ENCODE measurements at regions not wholly inside any gene's neighbourhood (a gene's known extent, or its start where the extent isn't known, plus 50 kb on each side); places are given as distances from the start of the nearest gene placed in this dataset.
"Not testable (repeated sequence)": the region's sequence is repeated elsewhere in the genome, so short reads cannot be mapped to it uniquely, and the experiment has no call there.

DNA sequence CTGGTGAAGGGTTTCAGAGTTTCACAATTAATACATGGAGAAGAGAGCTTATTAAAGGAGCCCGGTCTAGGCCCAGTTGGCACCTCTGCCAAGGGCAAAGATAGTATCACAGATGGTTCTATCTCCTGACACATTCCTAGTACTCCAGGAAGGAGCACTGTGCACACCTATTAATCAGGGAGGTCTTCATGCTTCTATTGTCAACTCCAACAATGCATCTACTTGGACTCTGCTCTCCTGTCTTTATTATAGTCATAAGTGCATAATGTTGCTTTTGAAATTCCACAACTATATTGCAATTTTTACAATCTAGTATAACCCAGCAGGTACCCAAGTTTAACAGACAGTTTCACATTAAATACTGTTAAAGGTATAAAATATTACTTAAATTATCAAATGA is 174.5 kb upstream of the TSC22D1 start:
- no peak for DNase-seq (ENCODE audit: low spot score)

DNA sequence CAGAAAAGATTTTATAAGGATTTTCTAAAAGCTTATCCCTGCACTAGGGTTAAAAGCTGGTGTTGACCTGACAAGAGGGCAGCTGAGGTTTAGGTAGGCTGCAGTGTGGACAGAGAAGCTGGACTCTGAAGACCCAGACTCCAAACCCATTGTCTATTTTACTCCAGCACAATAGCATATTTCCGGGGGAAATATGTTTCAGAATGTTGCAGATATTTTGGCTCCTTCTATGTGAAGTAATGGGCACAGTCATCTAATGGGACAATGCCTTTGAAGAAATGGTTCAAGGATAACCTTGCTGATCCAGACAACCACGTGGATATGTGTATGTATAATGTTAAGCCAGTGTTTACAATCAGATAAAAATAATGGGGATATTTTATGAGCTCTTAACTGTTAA is 173.8 kb upstream of the TSC22D1 start:
- no peak for DNase-seq (ENCODE audit: low spot score)

DNA sequence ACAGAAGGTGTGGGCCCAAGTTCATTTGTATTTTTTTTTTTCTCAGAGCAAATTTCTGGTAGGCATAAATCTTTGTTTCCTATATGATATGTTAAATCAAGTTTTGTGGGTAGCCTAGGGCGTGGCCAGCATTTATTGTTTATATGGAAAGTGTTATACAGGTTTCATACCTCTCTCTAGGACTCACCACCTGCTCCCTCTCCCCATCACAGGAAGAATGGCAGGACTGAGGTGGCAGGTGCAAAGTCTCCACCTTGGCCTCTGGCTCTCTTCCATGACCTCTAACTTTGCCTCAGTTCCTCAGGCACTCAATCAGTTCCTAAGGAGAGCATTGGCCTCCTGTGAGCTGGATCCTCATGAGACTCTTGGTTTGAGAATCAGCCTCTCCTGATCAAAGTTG is 172.3 kb upstream of the TSC22D1 start:
- no peak for DNase-seq (ENCODE audit: low spot score)

DNA sequence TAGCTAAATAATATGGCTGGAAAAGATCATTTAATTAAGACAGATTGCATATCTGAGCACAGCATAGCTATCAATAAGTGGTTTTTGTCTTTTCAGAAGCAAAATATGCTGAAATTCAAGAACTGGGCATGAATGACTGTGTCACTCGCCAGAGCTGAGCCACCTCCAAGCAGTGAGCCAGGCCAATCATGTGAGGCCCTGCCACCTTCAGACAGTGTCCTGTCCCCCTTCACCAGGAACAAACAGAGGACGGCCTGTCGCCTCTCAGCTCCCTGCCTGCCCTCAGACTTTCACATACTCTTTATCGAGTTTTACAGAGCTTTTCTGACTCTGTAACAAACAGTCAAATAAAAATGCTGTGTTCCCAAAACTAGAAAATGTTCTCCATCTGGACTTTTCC is 171.0 kb upstream of the TSC22D1 start:
- DNase-seq (ENCODE audit: low spot score) = no peak

DNA sequence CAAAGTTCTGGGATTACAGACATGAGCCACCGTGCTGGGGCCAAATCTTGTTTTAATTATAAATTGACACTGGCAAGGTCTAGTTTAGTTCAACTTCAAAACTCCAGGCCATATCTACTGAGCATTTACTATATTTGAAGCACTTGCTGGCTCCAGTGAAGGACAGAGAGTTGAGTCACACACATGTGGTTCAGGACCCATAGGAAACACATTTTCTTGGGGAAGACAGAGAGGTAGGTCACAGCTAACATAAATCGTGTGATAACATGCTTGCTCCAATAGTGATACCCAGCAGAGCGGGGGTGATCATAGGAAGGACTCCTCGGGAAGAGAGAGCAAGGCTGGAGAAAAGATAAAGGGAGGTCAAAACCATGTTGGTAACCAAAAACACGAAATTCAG is 170.6 kb upstream of the TSC22D1 start:
- DNase-seq (ENCODE audit: low spot score) = no peak

DNA sequence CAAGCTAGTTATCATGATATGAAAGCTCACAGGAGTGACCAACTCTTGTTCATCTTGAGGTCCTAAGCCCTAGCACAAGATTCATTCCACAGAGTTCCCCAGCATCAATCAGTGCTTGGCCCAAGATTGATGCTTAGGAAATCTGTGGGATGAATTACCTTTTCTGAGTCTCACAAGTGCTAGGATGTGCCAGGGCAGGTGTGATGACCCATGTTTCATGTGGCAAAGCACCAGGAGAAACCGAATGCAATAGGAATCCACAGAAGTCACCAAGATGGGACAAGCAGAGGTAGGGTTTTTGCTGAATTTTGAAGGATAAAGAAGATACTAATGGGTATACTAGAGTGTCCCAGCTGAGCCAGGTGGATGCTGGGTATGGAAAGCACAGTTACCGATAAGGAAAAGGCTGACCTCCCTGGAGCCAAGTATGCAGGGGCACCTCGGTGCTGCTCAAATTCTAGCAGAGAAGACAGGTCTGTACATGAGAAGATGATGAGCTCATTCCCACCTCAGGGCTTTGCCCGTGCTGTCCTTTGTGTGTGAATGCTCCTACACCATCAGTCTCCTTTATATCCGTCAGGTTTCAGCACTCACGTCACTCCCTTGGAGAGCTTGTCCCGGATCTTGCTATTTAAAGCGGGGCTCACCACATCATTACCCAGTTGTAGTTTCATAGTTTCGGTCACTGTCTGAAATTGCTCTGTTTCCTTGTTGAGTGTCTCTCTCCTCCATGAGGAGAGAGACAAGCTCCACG is 168.9 kb upstream of the TSC22D1 start:
- DNase-seq (ENCODE audit: low spot score) = no peak

DNA sequence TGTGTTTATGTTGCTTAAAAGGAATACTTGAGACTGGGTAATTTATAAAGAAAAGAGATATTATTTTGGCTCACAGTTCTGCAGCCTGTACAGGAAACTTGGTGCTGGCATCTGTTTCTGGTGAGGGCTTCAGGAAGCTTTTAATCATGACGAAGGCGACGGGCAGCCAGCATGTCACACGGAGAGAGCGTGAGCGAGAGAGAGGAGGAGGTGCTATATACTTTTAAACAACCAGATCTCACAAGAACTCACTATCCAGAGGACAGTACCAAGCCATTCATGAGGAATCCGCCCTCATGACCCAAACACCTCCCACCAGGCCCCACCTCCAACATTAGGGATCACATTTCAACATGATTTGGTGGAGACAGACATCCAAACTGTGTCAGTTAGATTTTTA is 163.4 kb upstream of the TSC22D1 start:
- DNase-seq (ENCODE audit: low spot score) = no peak

DNA sequence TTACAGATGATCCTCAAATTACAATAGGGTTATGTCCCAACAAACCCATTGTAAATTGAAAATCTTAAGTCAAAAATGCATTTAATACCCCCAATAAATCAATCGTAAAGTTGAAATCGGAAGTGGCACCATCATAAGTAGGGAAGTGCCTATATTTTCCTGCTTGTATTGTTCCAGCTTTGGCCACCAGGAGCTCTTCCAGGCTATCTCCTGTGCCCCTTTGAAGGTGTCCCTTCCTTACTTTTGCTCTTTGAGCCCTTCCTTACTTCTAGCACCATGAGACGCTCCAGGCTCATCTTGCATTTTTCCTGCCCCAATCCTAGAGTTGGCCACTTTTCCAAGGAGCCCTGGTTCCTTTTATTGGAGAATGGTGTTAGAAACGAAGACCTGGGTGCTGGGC is 163.0 kb upstream of the TSC22D1 start:
- DNase-seq (ENCODE audit: low spot score) = no peak

DNA sequence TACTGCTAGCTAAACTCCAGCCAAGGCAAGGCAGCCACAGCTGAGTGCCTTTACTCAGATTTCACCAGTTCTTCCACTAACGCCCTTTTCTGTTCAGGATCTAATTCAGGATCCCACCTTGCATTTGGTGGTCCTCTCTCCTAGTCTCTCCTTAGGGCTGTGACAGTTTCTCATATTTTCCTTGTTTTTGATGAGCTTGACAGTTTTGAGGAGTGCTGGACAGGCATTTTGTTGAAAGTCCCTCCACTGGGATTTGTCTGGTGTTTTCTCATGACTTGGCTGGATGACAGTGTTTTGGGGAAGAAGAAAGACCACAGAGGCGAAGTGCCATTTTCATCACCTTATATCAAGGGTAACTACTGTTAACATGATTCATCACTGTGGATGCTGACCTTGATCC is 162.3 kb upstream of the TSC22D1 start:
- no peak for DNase-seq (ENCODE audit: low spot score)

DNA sequence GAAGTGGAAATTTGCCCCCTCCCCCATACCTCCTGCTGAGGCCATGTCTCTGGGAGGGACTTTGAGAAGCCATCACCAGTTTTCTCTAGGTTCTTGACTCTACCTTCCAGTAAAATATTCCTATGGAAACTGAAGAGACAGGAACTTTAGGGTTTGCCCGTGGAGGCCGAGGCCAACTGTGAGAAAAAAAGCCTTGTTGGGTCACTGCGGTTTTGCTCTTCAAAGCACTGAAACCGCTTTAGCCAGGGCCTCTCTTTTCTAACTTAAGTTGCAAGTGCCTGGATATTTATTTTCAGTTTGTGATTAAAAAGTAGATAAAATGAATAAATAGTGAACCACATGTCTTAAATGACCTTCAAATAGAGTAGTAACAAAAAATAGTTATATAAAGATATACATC is 159.7 kb upstream of the TSC22D1 start:
- no peak for DNase-seq (ENCODE audit: low spot score)

DNA sequence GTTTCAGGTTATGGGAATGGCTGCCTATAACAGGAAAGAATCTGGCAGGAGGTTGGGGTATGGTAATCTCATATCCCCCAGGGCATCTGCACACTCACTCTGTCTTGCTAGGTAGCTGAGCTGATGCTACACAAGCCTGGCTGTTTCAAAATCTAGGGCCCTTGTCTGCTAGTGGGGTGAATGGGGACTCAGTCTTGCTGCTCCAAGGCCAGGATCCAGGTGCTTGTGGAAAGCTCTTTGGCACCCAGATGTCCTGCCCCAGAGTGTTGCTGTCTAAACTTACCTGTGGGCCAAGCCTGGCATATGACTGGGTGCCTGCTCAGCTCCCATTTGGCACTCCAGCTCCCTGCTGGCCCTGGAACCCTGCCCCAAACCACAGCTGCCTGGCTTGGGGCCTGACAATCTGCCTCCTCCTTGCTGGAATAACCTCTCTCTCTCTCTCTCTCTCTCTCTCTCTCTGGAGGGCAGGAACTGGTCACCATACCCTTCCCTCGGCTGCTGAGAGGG is 158.1 kb upstream of the TSC22D1 start:
- DNase-seq (ENCODE audit: low spot score) = no peak

DNA sequence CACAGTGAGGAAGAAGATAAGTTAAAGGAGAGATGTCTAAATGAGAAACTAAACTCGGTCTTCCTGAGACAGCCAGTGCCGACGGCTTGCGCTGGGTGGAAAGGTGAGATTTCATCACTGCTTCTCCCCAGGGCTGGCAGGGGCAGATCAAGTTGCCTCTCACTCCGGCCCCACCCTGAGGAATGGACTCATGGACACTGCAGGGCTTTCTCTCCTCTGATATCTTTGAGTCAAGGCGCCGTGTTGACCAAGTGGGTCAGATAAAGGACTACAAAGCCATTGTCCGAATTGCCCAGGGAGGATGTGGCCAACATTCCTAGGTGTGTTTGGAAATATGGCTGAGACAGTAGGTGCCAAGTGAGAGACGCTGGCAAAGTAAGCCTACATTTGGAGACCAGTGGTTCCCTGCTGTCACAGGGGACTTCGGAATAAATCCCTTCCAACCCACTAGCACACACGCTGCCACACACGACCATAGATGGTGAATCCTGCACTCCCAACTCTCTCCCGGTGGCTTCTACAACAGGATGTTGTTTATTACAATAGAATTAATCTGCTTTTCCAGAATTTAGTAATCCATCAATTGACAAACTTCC is 156.5 kb upstream of the TSC22D1 start:
- no peak for DNase-seq (ENCODE audit: low spot score)

DNA sequence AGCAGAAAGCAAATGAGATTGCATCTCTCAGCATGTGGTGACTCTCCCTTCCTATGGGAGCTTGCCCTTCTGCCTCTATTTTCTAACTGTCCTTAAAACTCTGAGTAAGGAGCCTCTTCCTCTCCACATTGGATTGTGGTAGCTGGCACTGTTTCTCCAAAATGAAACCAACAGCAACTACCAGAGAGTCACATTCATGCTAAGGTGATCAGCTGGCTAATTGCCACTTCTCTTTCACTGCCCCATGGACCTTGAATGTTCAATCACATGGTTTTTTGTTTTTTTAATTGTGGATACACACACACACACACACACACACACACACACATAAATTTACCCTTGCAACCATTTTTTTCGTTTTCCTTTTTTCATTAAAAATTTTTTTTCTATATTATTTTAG is 154.7 kb upstream of the TSC22D1 start:
- no peak for DNase-seq (ENCODE audit: low spot score)

DNA sequence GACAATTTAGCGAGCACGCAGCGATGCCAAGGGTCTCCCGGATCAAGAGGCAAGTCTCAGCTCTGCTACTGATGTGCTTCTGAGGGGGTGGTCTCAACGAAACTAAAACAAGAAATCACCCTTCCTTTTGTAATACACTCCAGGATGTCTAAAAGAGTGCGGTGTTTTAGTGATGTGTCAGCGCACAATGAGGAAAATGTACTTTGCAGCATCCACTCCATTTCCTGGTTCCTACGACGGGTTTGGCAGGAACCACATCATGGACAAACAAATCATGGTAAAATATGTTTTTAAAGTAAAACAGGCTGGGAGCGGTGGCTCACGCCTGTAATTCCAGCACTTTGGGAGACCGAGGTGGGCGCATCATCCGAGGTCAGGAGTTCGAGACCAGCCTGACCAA is 154.0 kb upstream of the TSC22D1 start:
- no peak for DNase-seq (ENCODE audit: low spot score)

DNA sequence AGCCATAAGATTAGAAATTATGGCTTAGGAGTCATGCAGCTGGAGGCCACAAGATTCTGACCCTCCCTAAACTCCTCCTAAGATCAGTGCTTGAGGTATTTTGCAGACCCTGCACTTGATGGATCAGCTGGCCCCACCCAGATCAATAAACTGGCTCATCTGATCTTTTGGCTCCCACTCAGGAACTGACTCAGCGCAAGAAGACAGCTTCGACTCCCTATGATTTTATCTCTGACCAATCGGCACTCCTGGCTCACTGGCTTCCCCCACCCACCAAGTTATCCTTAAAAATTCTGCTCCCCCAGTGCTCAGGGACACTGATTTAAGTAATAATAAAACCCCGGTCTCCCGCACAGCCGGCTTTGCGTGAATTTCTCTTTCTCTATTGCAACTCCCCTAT is 151.5 kb upstream of the TSC22D1 start:
- DNase-seq (ENCODE audit: low spot score) = not testable (repeated sequence)

DNA sequence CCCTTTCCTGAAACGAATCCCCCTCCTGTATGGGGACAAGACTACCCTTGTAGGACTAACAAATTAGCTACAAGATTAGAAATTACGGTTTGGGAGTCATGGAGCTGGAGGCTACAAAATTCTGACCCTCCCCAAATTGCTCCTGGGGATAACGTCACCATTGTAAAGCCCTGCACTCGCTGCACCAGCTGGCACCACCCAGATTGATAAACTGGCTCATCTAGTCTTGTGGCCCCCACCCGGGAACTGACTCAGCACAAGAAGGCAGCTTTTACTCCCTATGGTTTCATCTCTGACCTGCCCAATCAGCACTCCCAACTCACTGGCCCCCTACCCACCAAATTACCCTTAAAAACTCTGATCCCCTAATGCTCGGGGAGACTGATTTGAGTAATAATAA is 150.6 kb upstream of the TSC22D1 start:
- no peak for DNase-seq (ENCODE audit: low spot score)

DNA sequence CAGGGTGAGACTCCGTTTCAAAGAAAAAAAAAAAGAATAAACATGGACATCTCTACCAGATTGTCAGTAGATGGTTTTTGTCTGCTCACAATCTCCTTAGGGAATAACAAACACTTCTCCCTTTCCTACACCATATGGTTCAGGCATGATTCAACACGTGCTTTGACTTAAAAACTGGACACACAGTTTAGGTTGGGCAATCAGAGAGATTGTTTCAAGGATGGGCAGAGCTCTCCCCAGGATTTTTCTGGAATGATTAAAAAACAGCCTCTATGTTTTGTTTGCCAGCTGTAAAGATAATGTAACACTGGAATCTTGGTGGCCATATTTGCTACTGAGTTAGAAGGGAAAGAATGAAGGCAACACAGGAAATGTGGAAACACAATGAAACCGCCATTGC is 150.1 kb upstream of the TSC22D1 start:
- no peak for DNase-seq (ENCODE audit: low spot score)

DNA sequence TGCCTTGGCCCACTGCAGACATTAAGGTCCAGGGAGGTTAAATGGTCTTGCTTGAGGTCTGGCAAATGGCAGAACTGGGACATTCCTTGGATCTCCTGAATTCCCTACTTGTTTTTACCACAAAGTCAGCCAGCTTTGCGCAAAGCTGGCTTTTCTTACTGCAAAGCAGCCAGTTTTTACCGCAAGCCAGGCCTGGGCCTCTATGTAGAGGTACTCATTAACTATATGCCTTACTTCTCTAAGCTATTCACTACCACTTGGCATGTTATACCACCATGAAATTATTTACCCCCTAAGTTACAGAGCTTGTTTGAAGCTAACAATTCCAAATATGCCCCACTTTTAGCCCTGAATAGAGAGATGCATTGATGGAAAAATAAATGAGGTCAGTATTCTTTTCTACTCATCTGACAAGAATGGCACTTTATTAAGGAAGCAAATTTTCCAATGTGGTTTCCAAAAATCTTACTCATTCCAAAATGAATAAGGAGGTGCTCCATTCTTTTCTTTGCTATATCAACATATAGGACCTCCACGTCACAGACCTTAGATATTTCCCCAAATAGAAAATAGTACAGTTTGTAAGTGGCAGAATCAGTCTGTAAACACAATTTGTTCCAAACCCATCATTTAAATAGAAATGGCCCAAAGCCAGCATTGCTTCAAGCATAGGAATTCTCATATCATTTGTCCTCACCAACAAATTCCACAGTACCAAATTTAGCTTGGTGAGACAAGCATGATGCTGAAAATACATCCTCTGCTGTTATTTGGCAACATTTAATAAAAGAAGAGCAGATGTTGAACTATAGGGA is 143.9 kb upstream of the TSC22D1 start:
- no peak for DNase-seq (ENCODE audit: low spot score)

DNA sequence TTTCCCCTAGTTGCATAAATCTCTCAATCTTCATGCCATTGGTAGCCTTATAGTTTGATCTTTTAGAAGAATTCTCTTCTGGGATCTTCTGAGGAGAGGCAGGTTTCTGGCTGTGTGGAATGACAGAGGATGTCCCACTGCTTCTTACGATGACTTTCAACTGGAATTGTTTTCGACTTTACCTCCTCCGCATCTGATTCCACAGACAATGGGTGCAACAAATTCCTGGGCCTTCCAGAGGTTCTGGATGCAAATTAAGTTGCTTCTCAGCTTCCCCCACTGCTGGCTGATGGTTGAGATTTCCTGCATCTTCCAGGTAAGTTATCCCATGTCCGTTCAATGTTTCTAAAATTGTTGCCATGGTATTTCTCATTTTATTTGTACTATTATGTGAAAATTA is 142.3 kb upstream of the TSC22D1 start:
- no peak for DNase-seq (ENCODE audit: low spot score)

DNA sequence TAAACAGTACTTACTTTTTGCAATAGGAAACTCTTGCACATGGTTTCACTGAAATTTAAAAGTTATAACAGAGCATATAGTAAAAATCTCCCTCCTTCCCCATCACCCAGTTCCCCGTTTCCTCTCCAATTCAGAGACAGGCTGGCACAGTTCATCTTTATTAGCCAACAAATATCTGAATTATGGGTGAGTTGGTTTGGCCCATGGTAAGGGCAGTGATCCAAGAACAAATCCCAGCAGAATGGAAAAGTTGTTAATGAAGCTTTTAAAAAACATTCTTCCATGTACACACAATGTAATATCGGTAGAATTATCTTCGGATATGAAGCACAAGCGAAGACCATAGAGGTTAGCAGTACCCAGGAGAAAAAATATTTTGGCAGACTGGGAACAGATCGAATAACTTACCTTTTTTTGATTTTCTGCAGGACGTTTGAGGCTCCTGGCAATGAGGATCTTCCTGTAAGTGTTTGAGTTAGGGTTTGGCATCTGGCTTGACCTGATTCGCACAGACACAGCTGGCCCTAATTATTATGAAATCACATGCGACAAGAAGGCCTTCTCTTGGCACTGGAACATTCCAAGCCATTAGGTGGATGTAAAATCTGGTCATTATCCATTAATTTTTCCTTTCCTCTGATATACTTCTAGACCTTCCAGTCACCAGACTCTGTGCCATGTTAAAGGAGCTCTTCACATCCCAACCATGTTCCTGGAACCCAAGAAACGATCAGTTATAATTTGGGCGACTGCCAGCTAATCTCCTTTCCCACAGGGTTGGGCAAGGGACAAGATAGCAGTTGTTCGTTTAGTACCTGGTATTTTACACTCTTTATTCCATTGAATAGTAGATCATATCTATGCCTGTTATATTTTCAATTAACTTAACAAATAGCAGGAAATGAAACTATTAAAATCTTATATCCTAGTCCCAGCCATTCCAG is 139.4 kb upstream of the TSC22D1 start:
- no peak for DNase-seq (ENCODE audit: low spot score)

DNA sequence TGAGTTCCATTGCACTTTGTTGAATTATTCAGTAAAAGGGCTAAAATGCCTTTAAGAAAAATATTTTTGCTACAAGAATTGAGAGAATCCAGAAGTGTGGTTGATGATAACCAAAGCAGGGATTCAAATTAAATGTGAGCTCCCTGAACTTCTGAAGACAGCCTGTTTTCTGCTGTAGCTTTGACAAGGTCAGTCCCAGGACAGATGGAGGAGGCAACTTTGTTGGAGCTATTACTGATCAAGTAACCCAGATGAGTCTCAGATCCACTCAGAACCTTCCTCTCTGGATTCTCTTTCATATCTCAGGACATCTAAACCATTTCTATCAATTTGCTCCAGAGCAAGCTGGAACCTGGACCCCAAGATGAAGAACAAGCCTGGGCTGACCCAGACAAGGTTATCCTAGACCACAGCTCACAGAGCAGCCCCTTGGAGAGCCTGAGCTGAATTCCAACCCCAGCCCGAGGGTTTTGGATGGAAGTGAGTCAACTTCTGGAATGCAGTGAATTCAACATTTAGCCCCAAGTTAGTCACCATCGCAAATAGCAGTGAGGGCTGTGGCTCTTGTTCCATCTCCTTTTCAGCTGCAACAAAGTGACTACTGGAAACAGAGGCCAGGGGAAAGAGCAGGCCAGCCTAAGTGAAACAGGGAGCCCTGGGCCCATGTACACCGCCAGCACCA is 137.8 kb upstream of the TSC22D1 start:
- DNase-seq (ENCODE audit: low spot score) = no peak

All from D341Med (cell line).